Neuron (in vitro differentiated cells): ENCODE measurements at regions not wholly inside any gene's neighbourhood (a gene's known extent, or its start where the extent isn't known, plus 50 kb on each side); places are given as distances from the start of the nearest gene placed in this dataset.

ENCODE experiments used
- H2AFZ ChIP-seq: one replicate; pipeline ENCODE4 v1.6.1; 2013; ENCODE audit warnings: low read depth, mild to moderate bottlenecking, inconsistent platforms, low read length, moderate library complexity
- H3K27me3 ChIP-seq: one replicate; pipeline ENCODE4 v1.6.1; 2013; ENCODE audit warnings: low read length; ENCODE audit not compliant: insufficient read depth
- H3K36me3 ChIP-seq: one replicate; pipeline ENCODE4 v1.6.1; 2013; ENCODE audit warnings: low read length; ENCODE audit not compliant: insufficient read depth
- H3K4me1 ChIP-seq: one replicate; pipeline ENCODE4 v1.6.1; 2013; ENCODE audit warnings: low read length; ENCODE audit not compliant: insufficient read depth
- H3K4me3 ChIP-seq: 2 replicates; pipeline ENCODE4 v1.5.1; 2013; ENCODE audit warnings: mild to moderate bottlenecking, low read length, moderate library complexity
- H3K9me3 ChIP-seq: one replicate; pipeline ENCODE4 v1.6.1; 2013; ENCODE audit warnings: low read length

GRCh38 chr18:27695503-27695902, 481.4 kb downstream of the CDH2 start:
- Histone ChIP-seq H3K27me3 (no peaks in the 10 kb centered on the region), H3K4me1 (peaks cover 14% of the 10 kb centered on the region), H2AFZ (no peak overlapping the region), H3K9me3 (no peaks in the 10 kb centered on the region), H3K36me3 (no peaks in the 10 kb centered on the region), H3K4me3 (no peak overlapping the region)

DNA sequence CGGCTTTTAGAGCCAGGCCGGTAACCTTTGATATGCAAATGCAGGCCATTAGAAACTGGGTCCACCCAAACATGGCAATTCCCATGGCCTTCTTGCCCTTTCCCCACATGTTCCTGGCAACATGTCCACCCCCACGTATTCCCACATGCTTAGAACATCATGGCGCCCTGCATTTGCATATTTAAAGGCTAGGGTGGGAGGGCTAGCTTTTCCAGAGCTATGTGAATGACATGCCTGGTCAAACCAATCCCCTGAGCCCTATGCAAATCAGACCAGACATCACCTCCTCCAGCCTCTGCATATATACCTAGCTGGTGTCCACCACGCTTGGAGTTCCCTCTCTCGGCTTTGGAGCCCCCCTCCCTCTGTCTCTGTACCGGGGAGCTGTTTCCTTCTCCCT, 481.9 kb downstream of the CDH2 start:
- Histone ChIP-seq H2AFZ (no peak overlapping the region), H3K4me1 (peaks cover 10% of the 10 kb centered on the region), H3K9me3 (no peaks in the 10 kb centered on the region), H3K4me3 (no peak overlapping the region), H3K36me3 (no peaks in the 10 kb centered on the region), H3K27me3 (no peaks in the 10 kb centered on the region)

DNA sequence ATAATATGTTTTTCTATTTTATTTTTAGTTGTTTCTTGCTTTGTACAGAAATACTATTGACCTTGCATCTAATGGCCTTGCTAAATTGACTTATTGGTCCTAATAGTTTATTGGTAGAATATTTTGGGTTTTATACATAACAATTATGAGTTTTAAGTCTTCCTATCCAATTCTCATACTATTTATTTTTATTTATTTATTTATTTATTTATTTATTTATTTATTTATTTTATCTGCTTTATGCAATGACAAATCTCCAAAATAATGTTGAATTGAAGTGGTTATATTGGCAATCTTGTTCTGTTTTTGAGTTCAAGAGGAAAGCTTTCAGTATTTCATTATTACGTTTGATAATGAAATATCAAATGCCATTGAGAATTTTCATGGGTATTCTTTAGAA, 488.3 kb downstream of the CDH2 start:
- no peak overlapping the region for H3K4me3 ChIP-seq
- no peak overlapping the region for H2AFZ ChIP-seq
- no peaks in the 10 kb centered on the region for H3K36me3 ChIP-seq
- no peaks in the 10 kb centered on the region for H3K27me3 ChIP-seq
- peaks cover 10% of the 10 kb centered on the region for H3K4me1 ChIP-seq
- no peaks in the 10 kb centered on the region for H3K9me3 ChIP-seq

DNA sequence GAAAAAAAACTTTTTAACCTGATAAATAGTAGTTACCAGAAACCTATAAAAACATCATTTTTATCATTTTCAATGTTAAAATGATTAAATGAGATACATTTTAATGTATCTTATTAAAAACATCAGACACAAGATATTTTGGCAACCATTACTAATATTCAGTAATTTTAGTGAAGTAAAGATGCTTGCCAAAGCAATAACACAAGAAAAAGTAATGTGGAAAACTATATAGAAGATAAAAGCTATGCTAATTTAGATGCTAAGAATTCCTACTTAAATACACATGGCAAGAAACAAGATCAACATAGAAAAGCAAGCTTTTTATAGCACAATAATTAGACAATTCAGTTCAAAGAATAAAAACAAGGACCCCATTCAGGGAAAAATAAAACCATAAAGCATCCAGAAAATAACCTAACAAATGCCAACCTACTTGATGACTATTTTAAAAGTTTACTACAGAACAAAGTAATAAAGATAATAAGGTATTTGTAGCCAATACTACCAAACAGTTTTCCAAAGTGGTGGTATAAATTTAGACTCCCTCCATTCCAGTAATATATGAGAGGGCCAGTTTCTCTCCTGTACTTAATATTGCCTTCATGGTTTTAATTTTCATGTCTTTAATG, 489.5 kb downstream of the CDH2 start:
- H3K4me3 ChIP-seq: no peak overlapping the region
- H2AFZ ChIP-seq: no peak overlapping the region
- H3K9me3 ChIP-seq: no peaks in the 10 kb centered on the region
- no peaks in the 10 kb centered on the region for H3K27me3 ChIP-seq
- H3K36me3 ChIP-seq: no peaks in the 10 kb centered on the region
- H3K4me1 ChIP-seq: peaks cover 10% of the 10 kb centered on the region

DNA sequence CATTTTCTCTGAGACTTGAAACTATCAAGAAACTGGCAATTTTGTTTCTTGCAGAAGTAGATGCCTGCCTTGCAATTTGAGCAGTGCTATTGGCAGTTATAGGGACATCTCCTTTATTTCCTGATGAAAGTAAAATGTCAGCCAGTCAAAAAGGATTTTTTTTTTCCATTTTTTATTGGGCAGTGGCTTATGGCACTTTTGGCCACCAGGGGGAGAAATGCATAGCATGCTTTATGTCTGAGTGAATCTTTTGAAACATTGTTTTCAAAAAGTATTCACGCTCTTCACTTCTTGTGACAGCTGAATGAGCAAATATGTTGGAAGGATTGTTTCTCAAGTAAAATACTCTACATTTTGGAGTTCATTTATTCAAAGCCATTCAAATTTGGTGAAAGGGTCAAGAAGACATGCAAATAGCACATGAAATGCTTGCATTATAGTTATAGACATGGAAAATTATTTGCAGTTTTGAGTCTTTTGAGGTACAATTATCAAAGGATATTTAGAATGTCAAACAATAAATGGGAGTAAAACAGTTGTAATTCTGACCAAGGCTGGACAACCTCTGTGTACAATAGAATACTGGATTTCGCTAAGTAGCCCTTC, 491.0 kb downstream of the CDH2 start:
- Histone ChIP-seq H3K4me1 (peaks cover 10% of the 10 kb centered on the region), H3K27me3 (no peaks in the 10 kb centered on the region), H3K9me3 (no peaks in the 10 kb centered on the region), H3K4me3 (no peak overlapping the region), H2AFZ (peak overlapping the region; percentile 50), H3K36me3 (no peaks in the 10 kb centered on the region)

DNA sequence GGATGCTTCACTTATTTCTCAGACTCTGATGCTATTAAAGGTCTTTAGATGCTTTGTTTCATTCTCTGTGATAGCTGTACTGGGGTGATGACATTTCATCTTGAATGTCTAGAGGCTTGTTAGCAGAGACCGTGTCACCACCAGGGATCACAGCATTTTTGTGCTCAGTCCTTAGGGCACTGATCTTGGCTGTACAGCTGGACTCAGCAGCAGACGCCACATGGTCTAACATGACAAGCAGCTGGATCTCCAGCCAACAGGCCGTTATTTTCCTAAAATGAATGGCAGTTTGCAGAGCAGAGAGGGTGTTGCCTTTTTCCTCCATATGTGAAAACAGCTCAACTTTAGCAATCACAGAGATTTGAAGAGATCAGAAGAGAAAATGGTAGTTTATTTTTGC, 491.8 kb downstream of the CDH2 start:
- Histone ChIP-seq H2AFZ (no peak overlapping the region), H3K27me3 (no peaks in the 10 kb centered on the region), H3K9me3 (no peaks in the 10 kb centered on the region), H3K4me3 (no peak overlapping the region), H3K4me1 (peaks cover 10% of the 10 kb centered on the region), H3K36me3 (no peaks in the 10 kb centered on the region)

- H3K27me3 ChIP-seq: no peaks in the 10 kb centered on the region
- no peak overlapping the region for H2AFZ ChIP-seq
- peaks cover 2% of the 10 kb centered on the region for H3K9me3 ChIP-seq
- no peak overlapping the region for H3K4me3 ChIP-seq
- H3K4me1 ChIP-seq: no peaks in the 10 kb centered on the region
- H3K36me3 ChIP-seq: no peaks in the 10 kb centered on the region
Measured at GRCh38 chr18:27674411-27674810, 489.3 kb upstream of the CHST9 start.

DNA sequence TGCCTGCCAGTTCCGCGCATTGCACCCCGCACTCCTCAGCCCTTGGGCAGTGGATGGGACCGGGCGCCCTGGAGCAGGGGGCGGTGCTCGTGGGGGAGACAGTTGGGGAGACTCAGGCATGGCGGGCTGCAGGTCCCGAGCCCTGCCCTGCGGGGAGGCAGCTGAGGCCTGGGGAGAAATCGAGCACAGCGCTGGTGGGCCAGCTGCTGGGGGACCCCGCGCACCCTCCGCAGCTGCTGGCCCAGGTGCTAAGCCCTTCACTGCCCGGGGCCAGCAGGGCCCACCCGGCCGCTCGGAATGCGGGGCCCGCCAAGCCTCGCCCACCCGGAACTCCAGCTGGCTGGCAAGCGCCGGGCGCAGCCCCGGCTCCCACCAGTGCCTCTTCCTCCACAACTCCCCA, 488.8 kb upstream of the CHST9 start:
- H3K4me1 ChIP-seq: no peaks in the 10 kb centered on the region
- no peak overlapping the region for H3K4me3 ChIP-seq
- no peaks in the 10 kb centered on the region for H3K36me3 ChIP-seq
- peaks cover 2% of the 10 kb centered on the region for H3K9me3 ChIP-seq
- H3K27me3 ChIP-seq: no peaks in the 10 kb centered on the region
- no peak overlapping the region for H2AFZ ChIP-seq

GRCh38 chr18:27668158-27668557, 483.1 kb upstream of the CHST9 start:
- H3K4me1 ChIP-seq: peaks cover 13% of the 10 kb centered on the region
- no peaks in the 10 kb centered on the region for H3K27me3 ChIP-seq
- no peak overlapping the region for H3K4me3 ChIP-seq
- no peaks in the 10 kb centered on the region for H3K36me3 ChIP-seq
- no peak overlapping the region for H2AFZ ChIP-seq
- H3K9me3 ChIP-seq: peaks cover 1% of the 10 kb centered on the region

DNA sequence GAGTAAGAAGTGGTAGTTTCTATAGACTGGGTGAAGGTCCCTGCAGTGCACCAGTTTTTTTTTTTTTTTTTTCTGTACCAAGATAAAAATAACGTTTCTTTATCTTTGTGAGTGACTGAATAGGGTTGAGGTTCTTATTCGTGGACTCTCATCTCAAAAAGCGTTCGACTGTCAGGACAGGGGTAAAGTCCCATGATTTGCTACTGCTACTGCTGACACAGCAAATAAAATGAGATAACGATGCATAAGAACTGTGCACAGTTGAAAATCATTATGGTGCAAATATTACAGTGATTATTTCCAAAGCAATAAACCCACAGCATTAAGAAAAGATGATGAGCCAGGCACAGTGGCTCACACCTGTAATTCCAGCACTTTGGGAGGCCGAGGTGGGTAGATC, 482.0 kb upstream of the CHST9 start:
- no peaks in the 10 kb centered on the region for H3K36me3 ChIP-seq
- H3K4me1 ChIP-seq: peaks cover 21% of the 10 kb centered on the region
- no peak overlapping the region for H2AFZ ChIP-seq
- no peak overlapping the region for H3K4me3 ChIP-seq
- H3K27me3 ChIP-seq: no peaks in the 10 kb centered on the region
- H3K9me3 ChIP-seq: no peaks in the 10 kb centered on the region

GRCh38 chr18:27666016-27666415, 480.9 kb upstream of the CHST9 start:
- H3K4me1 ChIP-seq: peaks cover 30% of the 10 kb centered on the region

DNA sequence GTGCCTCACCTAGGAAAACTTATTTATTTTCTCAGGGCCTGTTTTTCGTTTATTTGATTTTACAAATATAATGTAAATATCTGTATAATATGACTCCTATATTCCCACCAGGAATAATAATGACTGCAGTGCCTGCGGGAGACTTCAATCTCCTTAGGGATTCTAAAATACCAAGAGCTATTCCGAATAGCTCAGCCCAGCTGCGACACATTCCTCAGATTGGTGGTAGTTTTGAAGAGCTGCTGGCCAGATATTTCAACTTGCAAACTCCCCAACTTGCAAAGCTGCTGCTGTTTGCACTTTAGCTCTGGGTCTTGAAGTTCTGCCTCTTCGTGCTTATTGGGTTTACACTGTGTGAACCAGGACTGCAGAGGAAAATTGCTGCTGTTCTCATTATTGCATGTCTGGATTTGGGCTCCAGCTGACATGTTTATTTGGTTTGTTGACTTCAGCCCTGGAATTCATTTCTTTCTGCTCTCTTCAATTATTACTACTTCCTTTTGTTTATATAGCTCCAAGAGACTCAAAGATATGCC, 480.2 kb upstream of the CHST9 start:
- Histone ChIP-seq H2AFZ (peak overlapping the region; percentile 30), H3K27me3 (no peaks in the 10 kb centered on the region), H3K9me3 (no peaks in the 10 kb centered on the region), H3K36me3 (no peaks in the 10 kb centered on the region), H3K4me1 (peaks cover 37% of the 10 kb centered on the region), H3K4me3 (no peak overlapping the region)

More at GRCh38 chr18:27666016-27666415, 480.9 kb upstream of the CHST9 start:
- Histone ChIP-seq H3K27me3 (no peaks in the 10 kb centered on the region), H3K4me3 (no peak overlapping the region), H2AFZ (no peak overlapping the region), H3K9me3 (no peaks in the 10 kb centered on the region), H3K36me3 (no peaks in the 10 kb centered on the region)

- Histone ChIP-seq H2AFZ (no peak overlapping the region), H3K9me3 (no peaks in the 10 kb centered on the region), H3K4me1 (peaks cover 38% of the 10 kb centered on the region), H3K36me3 (no peaks in the 10 kb centered on the region), H3K4me3 (no peak overlapping the region), H3K27me3 (no peaks in the 10 kb centered on the region)
Measured at GRCh38 chr18:27662949-27663348, 477.8 kb upstream of the CHST9 start.

- H3K27me3 ChIP-seq: no peaks in the 10 kb centered on the region
- H3K4me1 ChIP-seq: peaks cover 38% of the 10 kb centered on the region
- H3K4me3 ChIP-seq: no peak overlapping the region
- no peak overlapping the region for H2AFZ ChIP-seq
- H3K9me3 ChIP-seq: no peaks in the 10 kb centered on the region
- H3K36me3 ChIP-seq: no peaks in the 10 kb centered on the region
Measured at GRCh38 chr18:27662537-27662936, 477.4 kb upstream of the CHST9 start.
